Common myeloid progenitor, CD34-positive (primary cell): ENCODE measurements at regions not wholly inside any gene's neighbourhood (a gene's known extent, or its start where the extent isn't known, plus 50 kb on each side); places are given as distances from the start of the nearest gene placed in this dataset.

Experiments
- CTCF ChIA-PET: fragments of 350-600 bp; sonication (Branson Sonifier 250); formaldehyde crosslinking; loops from one replicate; lab custom pipeline; 2021; ENCODE audit warnings: antibody characterized with exemption; lab: Charles Lee
- POLR2A ChIA-PET: fragments of 350-600 bp; sonication (Branson Sonifier 250); formaldehyde crosslinking; loops from one replicate; lab custom pipeline; 2021; ENCODE audit warnings: antibody characterized with exemption; lab: Charles Lee
- DNase-seq, 3 donors: peaks; one replicate each; pipeline versions ENCODE4 v3.0.0 to v3.0.0-alpha.2; 2013
- H3K27ac ChIP-seq, 2 experiments: 1 replicate in 1 of 2; 2 replicates in 1 of 2; pipeline ENCODE4 v1.7.0; 2013; ENCODE audit warnings: inconsistent platforms in 2 of 2, low read length in 2 of 2, mild to moderate bottlenecking in 2 of 2, low read depth in 1 of 2, moderate library complexity in 1 of 2; ENCODE audit not compliant: severe bottlenecking in 2 of 2, insufficient read depth in 1 of 2, poor library complexity in 1 of 2
- H3K27me3 ChIP-seq, 5 experiments: replicated peaks in 2 of 5; 1 replicate in 3 of 5; 2 replicates in 2 of 5; pipeline versions ENCODE4 v1.6.1 to v1.7.0; 2013; ENCODE audit warnings: low read length in 4 of 5, mild to moderate bottlenecking in 2 of 5, moderate library complexity in 2 of 5, inconsistent platforms in 1 of 5; ENCODE audit not compliant: insufficient read depth in 5 of 5, control insufficient read depth in 4 of 5
- H3K36me3 ChIP-seq, 4 experiments: 1 replicate in 2 of 4; 2 replicates in 2 of 4; pipeline versions ENCODE4 v1.6.1 to v1.7.0; 2013; ENCODE audit warnings: low read length in 3 of 4, control low read depth in 1 of 4, mild to moderate bottlenecking in 1 of 4; ENCODE audit not compliant: control insufficient read depth in 4 of 4, insufficient read depth in 4 of 4
- H3K4me1 ChIP-seq, 4 experiments: 1 replicate in 3 of 4; 2 replicates in 1 of 4; pipeline versions ENCODE4 v1.6.1 to v1.7.1; 2013; ENCODE audit warnings: low read length in 3 of 4, mild to moderate bottlenecking in 3 of 4, control low read depth in 1 of 4, inconsistent platforms in 1 of 4, moderate library complexity in 1 of 4; ENCODE audit not compliant: control insufficient read depth in 4 of 4, insufficient read depth in 4 of 4; ENCODE audit errors: control extremely low read depth in 1 of 4
- H3K4me3 ChIP-seq, 7 experiments: 1 replicate in 4 of 7; 2 replicates in 3 of 7; pipeline versions ENCODE4 v1.5.1 to v1.7.0; 2013; ENCODE audit warnings: mild to moderate bottlenecking in 7 of 7, low read length in 6 of 7, moderate library complexity in 6 of 7, inconsistent platforms in 2 of 7, low read depth in 2 of 7, control low read depth in 1 of 7; ENCODE audit not compliant: insufficient read depth in 4 of 7, control insufficient read depth in 1 of 7; ENCODE audit errors: extremely low read depth in 1 of 7
- H3K9me3 ChIP-seq, 5 experiments: 1 replicate in 4 of 5; 2 replicates in 1 of 5; pipeline versions ENCODE4 v1.6.1 to v1.7.1; 2013; ENCODE audit warnings: low read length in 4 of 5, mild to moderate bottlenecking in 2 of 5, inconsistent platforms in 1 of 5, low read depth in 1 of 5, moderate library complexity in 1 of 5; ENCODE audit not compliant: control insufficient read depth in 4 of 5, insufficient read depth in 2 of 5; ENCODE audit errors: control extremely low read depth in 1 of 5
- WGBS: methylation state at CpG from one replicate; pipeline ENCODE4 v1.1.5; 2013; ENCODE audit not compliant: insufficient coverage; 5-methylcytosine and 5-hydroxymethylcytosine counted together

GRCh38 chr2:41985573-41986095 lies 62.2 kb upstream of the PKDCC start:
- Histone ChIP-seq H3K9me3 (no peaks in the 10 kb centered on the region), H3K36me3 (no peaks in the 10 kb centered on the region), H3K27me3 (no peaks in the 10 kb centered on the region), H3K4me3 (no peak overlapping the region), H3K27ac (no peak overlapping the region), H3K4me1 (no peaks in the 10 kb centered on the region)
- ChIA-PET POLR2A (no interaction called here), CTCF (no interaction called here)
- DNase-seq, result no peak
- WGBS, result 95% methylated on average over 4 of the region's 5 CpGs

GRCh38 chr2:41989501-41990180 lies 58.2 kb upstream of the PKDCC start:
- no peak for DNase-seq
- 100% methylated on average over 2 of the region's 3 CpGs for WGBS
- no peaks in the 10 kb centered on the region for H3K36me3 ChIP-seq
- H3K4me3 ChIP-seq, result no peak overlapping the region
- ChIA-PET CTCF (no interaction called here), POLR2A (no interaction called here)
- H3K9me3 ChIP-seq, result no peaks in the 10 kb centered on the region
- H3K4me1 ChIP-seq, result no peaks in the 10 kb centered on the region
- no peak overlapping the region for H3K27ac ChIP-seq
- H3K27me3 ChIP-seq, result peaks cover 0 to 3% (median 0%) of the 10 kb centered on the region in 5 experiments

GRCh38 chr2:41990245-41990644 lies 57.6 kb upstream of the PKDCC start:
- CTCF ChIA-PET, result no interaction called here
- POLR2A ChIA-PET, result no interaction called here
- Histone ChIP-seq H3K27ac (no peak overlapping the region), H3K9me3 (no peaks in the 10 kb centered on the region), H3K4me3 (no peak overlapping the region), H3K4me1 (no peaks in the 10 kb centered on the region), H3K27me3 (peaks cover 0 to 3% (median 0%) of the 10 kb centered on the region in 5 experiments), H3K36me3 (no peaks in the 10 kb centered on the region)
- 92% methylated on average over 3 of the region's 4 CpGs for WGBS
- no peak for DNase-seq

GRCh38 chr2:41990688-41991087 lies 57.1 kb upstream of the PKDCC start:
- DNase-seq, result no peak
- Histone ChIP-seq H3K4me1 (no peaks in the 10 kb centered on the region), H3K27me3 (peaks cover 0 to 3% (median 0%) of the 10 kb centered on the region in 5 experiments), H3K4me3 (no peak overlapping the region), H3K36me3 (no peaks in the 10 kb centered on the region), H3K9me3 (no peaks in the 10 kb centered on the region), H3K27ac (no peak overlapping the region)
- 96% methylated on average over 2 of the region's 4 CpGs for WGBS
- POLR2A ChIA-PET, result no interaction called here
- CTCF ChIA-PET, result no interaction called here

- H3K9me3 ChIP-seq, result no peaks in the 10 kb centered on the region
- peaks cover 0 to 3% (median 0%) of the 10 kb centered on the region in 5 experiments for H3K27me3 ChIP-seq
- H3K36me3 ChIP-seq, result no peaks in the 10 kb centered on the region
- CTCF ChIA-PET, result no interaction called here
- no peaks in the 10 kb centered on the region for H3K4me1 ChIP-seq
- DNase-seq, result no peak
- H3K4me3 ChIP-seq, result no peak overlapping the region
- H3K27ac ChIP-seq, result no peak overlapping the region
- POLR2A ChIA-PET, result no interaction called here
- 83% methylated on average over 1 of the region's 1 CpG for WGBS
Measured at GRCh38 chr2:41992056-41992642, 55.7 kb upstream of the PKDCC start.

GRCh38 chr2:41992671-41993434 lies 55.0 kb upstream of the PKDCC start:
- Histone ChIP-seq H3K27ac (no peak overlapping the region), H3K9me3 (no peaks in the 10 kb centered on the region), H3K4me1 (no peaks in the 10 kb centered on the region), H3K4me3 (no peak overlapping the region), H3K36me3 (no peaks in the 10 kb centered on the region), H3K27me3 (peaks cover 0 to 3% (median 0%) of the 10 kb centered on the region in 5 experiments)
- ChIA-PET POLR2A (no interaction called here), CTCF (no interaction called here)
- DNase-seq, result no peak
- 88% methylated on average over 8 of the region's 12 CpGs for WGBS
